GM21526 (cell line): ENCODE measurements at regions not wholly inside any gene's neighbourhood (a gene's known extent, or its start where the extent isn't known, plus 50 kb on each side); places are given as distances from the start of the nearest gene placed in this dataset.
A peak's percentile ranks its signal among the peaks of the same experiment; 100 is the strongest.

Experiments
- ATAC-seq: cut with Tn5 transposase; IDR thresholded peaks from one replicate; pipeline ENCODE4 v1.9.1; 2021; ENCODE audit warnings: moderate library complexity; ENCODE audit not compliant: unreplicated experiment, low FRiP score

DNA sequence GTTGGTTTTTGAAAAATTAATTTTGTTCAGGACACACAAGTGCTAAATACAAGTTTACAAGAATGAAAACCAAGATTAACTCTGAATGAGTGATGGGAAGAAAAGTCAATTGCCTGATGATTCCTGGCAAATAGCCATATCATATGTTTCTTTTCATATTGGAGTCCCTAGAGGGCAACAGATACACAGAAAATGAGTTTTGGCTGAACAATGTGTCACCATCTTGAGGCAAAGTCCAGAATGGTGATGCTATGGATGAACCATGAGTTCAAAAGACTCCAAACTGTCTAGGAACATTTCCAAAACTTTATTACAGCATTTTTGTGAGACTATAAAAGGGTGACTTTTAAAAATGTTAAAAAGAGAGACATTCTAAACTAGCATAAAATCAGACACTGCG lies 382.9 kb downstream of the TMEM161B start:
- no peak for ATAC-seq

DNA sequence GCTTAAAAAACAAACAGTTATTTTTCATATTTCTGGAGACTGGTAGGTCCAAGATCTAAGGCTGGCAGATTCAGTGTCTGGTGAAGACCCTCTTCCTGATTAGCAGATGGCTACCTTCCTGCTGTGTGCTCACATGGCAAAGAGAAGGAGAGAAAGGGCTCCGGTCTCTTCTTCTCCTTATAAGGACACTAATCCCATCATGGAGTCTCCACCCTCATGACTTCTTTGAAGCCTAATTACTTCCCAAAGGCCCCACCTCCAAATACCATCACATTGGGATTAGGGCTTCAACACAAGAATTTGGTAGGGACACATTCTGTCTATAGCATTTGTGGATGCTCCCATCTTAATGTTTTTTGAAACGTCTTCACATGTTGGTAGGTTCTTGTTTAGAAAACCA lies 391.1 kb downstream of the TMEM161B start:
- no peak for ATAC-seq

DNA sequence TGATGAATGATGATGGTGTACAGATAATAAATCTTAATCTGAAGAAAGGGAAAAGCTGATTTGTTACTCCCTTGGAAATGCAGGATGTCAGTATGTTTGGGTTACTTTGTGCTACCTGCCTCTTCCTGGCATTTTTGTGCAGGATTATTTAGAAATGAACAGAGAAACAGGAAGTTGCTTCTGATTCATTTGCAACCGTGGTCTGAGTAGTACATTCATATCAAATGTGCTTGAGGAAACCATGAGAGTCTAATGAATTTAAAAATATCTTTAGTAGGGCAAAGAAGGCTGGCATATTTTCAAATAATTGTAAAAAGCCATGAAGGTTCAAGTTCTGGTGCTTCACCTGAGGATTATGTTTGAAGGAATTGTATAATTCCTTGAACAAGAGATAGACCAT lies 391.6 kb downstream of the TMEM161B start:
- peak; percentile 65 for ATAC-seq

DNA sequence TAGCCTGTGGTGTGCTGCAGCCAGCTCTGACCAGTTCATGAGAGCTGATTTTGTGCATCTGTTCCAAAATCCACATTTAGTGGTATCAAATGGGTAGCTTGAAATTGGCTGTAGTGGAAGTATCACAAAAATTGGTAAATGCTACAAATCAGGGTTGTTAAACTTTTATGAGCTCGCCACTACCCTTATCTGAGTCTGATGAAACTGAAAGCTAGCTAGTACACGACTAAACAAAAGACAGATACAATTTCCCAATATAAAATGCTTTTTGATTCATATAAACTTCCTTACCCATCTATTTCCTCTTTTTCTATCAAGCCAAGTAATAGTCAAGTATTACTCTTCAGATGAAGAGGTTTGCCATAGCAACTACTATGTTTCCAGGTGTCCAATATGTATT lies 392.0 kb downstream of the TMEM161B start:
- peak; percentile 38 for ATAC-seq

DNA sequence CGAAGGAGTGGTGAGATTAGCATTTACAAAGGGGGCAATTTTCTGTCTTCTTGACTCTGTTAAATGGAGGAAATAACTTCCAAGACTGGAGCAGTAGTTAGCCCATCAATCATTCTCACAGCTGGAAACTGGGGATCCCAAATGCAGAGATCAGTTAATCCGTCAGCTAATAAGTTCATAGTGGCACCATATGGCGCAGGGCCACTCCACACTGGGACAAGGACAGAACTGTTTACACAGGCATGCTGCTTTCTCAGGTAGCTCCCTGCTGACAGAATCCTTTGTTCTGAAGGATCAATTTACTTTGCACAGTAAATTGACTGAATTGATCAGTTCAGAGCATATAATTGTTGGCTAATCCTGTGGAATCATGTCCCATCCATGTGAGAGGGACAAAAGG lies 395.7 kb downstream of the TMEM161B start:
- no peak for ATAC-seq

DNA sequence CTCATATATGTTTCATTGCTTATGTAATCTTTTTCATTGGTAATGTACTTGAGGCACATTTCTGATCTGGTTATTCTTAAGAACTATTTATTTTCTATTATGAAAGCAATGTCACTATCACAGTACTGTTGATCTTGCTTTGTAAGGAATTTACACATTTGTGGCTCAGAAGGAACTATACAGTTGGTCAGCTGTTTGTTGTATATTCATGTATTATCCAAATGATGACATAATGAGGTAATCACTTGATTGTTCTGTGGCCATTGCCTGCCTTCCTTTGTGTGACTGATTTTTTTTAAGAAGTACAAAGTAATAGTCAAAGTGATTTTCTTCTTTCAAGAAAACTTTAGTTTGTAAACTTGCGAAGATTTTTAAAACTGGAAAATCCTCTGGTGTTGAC lies 399.9 kb downstream of the TMEM161B start:
- no peak for ATAC-seq

DNA sequence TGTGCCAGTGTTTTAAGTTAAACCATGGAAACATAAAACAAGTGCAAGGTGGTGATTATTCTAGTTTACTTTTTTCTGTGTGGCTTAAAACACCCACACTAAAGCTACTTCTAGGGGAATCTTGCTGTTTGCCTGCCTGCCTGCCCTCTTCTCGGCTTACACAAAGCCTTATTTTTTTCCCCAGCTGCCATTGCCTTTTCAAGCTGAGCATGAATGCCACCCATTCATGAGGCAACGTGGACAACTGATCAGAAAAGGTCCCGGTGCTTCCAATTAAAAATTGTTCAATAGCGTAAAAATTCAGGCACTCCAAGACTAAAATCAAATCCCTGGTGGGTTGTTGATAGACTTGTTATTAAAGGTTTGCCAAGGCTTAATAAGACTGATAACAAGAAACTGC lies 401.4 kb downstream of the TMEM161B start:
- no peak for ATAC-seq

DNA sequence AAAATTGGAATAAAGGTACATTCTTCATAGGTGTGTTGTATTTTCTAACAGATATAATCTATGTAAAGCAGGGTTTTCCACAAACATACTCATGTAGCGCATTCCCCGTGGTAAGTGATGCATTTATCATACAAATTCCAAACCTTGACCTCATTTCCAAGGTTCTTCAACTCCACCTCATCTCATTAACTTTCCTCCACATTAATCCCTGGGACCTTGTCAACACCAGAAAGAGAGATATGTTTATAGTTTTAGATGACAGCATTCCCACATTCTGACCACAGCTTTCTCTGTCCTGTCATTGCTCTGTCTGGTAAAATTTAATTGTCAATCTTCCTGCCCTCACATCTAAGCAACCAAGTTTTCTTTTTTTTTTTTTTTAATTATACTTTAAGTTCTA lies 415.1 kb downstream of the TMEM161B start:
- ATAC-seq: no peak

DNA sequence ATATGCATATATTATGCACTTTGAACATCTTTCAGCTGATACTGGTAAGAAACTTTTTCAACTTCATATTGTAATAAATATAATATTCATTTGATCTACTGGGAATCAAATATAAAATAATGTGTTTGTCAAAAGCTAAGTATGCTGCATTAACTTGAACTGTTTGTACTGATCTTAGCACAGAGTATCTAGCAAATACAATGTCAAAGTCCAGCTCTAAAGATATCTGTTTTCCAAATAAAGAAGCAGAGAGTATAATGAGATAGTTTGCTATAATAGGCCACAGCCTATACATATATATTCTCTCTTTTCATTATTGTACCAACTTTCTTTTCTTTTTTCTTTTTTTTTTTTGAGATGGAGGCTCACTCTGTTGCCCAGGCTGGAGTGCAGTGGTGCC lies 417.0 kb downstream of the TMEM161B start:
- no peak for ATAC-seq

DNA sequence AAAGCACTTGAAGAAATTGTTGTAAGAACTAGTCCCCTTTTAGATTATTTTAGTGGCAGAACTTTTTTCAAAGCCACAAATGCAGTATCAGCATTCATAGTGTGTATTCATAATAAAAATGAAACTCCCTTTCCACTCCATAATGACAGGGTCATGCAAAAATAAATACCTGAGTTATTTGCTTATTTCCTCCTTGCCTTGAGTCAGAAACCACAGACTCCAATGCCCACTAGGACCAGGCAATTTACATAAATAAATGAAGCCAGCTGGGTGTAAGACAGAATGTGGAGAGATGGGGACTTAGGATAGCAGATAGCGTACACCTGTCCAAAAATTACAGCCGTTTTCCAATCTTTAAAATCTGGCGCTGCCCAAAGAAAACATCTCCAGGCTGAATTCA lies 417.8 kb downstream of the TMEM161B start:
- ATAC-seq: no peak

DNA sequence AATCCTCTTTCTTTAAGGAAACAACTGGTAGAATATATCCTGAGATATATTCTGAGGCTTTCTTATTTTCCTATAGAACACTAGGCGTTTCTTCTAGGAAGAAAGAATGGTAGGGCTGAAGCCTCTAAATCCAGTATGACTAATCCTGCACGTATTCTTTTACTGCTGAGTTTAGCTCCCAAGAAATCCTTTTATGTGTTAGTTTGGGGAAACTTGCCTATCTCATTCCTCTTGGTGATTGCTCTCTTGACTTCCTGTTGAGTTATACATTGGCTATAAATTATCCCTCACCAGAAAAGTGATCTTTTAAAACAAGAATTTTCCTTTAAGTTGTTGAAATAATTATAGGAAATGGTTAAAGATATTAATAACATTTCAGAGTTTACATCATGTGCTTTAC lies 422.9 kb downstream of the TMEM161B start:
- ATAC-seq: no peak

DNA sequence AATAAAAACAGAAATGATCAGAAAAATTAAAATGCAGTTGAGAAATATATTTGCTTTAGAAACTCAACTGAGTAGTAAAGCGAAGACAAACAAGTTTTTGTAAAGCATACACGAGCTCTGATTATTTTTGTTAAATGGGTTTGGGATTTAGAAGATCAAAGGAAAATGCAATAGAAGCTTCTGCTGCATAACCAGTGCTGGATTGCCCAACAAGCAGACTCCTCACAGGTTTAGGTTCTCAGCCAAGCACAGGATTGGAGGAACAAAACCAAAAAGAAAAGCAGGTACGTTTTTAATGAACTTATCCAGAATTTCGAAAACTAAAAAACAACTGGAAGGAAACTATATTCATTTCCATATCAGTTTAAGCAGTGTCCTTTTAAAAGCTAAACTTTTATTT lies 423.8 kb downstream of the TMEM161B start:
- ATAC-seq: no peak

DNA sequence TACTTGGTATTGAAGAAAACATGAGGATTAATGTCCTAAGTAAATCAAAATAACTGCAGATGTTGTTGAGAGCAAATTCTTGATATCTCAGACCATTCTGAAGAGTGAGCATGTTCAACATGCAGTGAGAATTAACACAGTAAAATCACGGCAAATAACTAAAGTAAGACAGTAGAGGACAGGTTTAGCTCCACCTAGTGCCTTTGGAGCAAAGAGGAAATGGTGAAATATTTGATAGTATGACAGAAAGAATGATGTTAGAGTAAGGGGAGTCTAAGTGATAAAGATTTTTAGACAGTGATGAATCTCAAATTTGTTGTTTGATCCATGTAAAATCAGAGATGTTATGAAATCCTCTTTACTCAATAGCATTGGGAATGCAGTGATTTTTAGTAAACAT lies 424.2 kb downstream of the TMEM161B start:
- ATAC-seq: no peak

DNA sequence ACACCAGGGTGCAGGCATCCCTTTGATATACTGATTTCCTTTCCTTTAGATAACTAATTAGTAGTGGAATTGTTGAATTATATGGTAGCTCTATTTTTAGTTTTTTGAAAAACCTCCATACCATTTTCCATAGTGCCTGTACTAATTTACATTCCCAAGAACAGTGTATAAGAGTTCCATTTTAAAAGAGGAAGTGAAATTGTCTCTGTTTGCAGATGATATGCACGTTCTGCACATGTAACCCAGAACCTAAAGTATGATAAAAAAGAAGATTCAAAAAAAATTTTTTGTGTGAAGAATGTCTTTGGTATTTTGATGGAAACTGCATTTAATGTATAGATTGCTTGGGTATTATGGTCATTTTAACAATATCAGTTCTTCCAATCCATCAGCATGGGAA lies 424.0 kb upstream of the CCNH start:
- no peak for ATAC-seq

DNA sequence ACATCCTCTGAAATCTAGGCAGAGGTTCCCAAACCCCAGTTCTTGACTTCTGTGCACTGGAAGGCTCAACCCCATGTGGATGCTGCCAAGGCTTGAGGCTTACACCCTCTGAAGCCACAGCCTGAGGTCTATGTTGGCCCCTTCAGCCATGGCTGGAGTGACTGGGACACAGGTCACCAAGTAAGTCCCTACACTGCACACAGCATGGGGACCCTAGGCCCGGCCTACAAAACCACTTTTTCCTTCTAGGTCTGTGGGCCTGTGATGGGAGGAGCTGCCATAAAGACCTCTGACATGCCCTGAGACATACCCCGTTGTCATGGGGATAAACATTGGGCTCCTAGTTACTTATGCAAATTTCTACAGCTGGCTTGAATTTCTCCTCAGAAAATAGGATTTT lies 418.8 kb upstream of the CCNH start:
- ATAC-seq: no peak

DNA sequence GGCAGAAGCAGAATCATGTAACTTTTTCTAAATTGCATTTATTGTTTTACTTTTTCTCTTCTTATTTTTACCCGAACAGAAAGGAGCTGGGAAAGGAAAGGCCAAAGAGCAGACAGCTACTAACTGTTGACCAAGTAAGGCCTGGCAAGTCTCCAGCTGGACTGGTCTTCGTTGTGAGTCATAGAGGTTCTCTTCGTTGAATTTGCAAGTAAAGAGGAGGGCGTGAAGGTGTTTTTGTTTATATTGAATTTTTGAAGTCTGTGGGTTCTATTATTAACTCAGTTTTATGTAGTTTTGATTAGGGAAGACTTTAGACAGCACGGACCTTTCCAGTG lies 416.5 kb upstream of the CCNH start:
- no peak for ATAC-seq

DNA sequence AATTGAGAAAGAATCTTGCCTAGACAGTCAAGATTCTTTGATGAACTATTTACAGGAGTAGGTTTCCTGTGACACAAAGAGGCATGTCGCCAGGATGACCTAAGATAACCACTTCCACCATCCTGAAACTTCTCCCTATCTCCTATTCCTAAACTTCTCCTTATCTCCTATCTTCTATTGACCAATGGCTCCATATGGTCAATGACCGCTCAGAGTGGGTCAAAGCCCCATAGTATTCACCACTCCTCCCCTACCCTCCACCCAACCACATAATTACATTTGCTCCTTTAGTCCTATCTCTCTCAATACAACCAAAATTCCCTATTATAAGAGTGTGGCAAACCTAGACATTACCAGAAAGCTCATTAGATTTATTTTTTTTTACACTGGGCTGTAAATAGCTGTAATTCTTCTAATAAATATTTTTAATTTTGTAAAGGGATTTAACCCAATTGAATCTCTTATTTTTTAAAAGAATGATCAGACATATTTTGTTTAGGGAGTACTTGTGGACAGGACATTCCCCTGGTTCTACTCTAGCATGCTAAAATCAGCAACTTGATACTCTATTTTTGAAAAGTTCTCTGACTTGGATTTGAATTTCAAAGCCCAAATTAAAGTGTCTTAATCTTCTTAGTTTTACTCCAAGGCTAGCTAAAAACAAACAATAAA lies 416.0 kb upstream of the CCNH start:
- no peak for ATAC-seq

DNA sequence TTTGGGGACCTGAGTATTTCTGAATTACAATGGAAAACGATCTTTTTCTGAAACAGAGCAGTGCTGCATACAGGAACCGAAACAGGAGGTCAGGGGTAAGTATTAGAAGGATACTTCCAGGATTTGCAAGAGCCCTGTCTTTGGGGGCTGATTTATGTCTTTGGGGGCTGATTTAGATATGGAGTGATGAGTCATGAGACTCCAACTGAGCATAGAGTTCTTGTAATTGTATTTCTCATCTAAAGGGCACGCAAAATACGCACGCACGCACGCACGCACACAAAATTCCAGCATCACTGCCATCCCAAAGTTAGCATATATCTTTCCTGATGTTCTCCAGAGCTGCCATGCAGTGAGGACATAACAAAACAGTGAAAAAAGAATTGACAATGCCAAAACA lies 414.8 kb upstream of the CCNH start:
- ATAC-seq: no peak

DNA sequence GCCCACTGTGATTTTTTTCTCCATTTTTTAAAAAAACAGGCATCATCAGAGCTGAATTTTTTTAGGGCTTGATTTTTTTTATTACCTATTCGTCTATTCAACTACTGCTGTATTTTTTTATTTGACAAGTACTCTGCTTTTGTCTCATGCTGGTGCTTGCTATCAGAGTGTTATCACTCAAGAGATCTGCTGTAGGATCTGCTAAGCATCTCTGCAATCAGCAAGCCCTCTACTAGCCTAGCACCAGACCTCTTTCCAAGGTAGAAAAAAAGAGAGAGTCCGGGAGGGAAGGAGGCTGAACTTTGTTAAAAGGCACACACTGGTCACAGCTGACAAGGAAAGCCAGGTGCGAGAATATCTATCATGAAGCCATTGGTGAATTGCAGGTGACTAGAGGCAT lies 413.8 kb upstream of the CCNH start:
- ATAC-seq: no peak

DNA sequence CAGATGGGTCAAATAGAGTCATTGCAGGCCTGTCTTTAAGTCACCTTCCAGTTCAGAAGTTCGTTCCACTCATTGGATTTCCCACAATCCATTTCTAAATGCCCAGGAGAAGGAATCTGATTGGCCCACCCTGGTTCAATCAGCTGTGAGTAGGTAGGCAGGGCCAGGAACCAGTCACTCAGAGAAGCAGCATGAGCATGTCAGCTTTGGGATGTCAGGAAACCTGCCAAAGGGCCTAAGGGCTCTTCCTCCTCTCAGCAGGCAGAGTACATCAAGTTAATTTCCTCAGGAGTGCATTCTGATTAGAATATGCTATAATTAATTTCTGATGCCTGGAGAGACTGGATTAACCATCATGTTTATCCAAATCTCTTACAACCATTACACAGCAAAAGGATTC lies 412.9 kb upstream of the CCNH start:
- ATAC-seq: no peak

DNA sequence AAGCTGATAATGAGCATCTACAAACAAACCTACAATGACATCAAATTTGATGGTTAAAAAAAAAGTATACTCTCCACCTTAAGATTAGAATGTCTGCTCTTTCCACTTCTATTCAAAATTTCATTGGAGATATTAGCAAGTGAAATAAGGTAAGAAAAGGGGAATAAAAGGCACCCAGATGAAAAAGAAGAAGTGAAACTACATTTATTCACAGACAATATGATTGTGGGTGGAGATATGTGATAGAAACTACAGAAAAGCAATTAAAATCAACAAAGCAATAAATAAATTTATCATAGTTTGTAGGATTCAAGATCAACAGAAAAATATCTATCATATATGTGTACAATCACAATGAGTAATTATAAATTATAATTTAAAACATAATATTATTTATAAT lies 395.1 kb upstream of the CCNH start:
- no peak for ATAC-seq

DNA sequence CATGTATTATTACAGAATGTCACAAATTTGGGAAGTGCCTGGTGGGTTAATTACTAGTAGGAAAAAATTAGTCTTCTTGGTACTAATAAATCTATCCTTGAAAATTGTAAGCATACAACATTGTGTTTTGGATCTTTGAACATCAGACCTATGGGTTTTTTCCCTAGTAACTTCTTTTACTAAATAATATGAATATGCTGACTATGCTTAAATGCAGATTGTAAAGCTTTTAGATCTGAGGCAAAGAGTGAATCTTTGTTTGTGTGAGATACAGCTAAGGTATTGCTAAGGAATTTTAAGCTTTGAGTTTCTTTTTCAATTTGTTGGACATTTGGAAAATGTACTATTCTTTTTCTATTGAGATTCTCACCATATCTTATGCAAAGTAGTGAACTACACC lies 390.6 kb upstream of the CCNH start:
- no peak for ATAC-seq

DNA sequence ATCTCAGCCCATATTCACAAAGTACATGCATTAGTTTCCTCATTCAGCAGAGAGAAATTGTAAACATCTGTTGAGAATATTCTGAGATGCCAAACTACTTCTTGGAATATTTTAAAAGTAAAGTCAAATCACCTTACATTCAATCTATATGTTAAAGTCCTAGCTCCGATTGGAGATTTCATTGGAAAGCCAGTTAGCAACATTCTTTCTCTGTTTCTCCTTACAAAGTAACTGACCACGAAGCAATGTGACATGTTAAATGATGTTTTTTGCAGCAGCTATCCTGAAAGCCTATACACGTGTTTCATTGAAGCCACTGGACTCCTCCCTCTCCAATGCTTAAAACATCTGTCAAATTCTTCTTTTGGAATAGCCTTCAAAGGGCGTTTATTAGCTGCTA lies 379.1 kb upstream of the CCNH start:
- ATAC-seq: no peak
